HG02798 (cell line): ENCODE measurements at regions not wholly inside any gene's neighbourhood (a gene's known extent, or its start where the extent isn't known, plus 50 kb on each side); places are given as distances from the start of the nearest gene placed in this dataset.
"Not testable (repeated sequence)": the region's sequence is repeated elsewhere in the genome, so short reads cannot be mapped to it uniquely, and the experiment has no call there.

ENCODE experiments used
- ATAC-seq: cut with Tn5 transposase; IDR thresholded peaks from one replicate; pipeline ENCODE4 v1.9.1; 2021; ENCODE audit warnings: mild to moderate bottlenecking; ENCODE audit not compliant: unreplicated experiment, poor library complexity

- no peak for ATAC-seq
Observed at GRCh38 chr9:106467113-106467864, 395.7 kb upstream of the ZNF462 start.

- ATAC-seq: no peak
Observed at GRCh38 chr9:106467865-106468164, 395.2 kb upstream of the ZNF462 start.

- peak; percentile 67 for ATAC-seq
Observed at GRCh38 chr9:106468431-106468830, 394.5 kb upstream of the ZNF462 start.

GRCh38 chr9:106478312-106478711, 384.7 kb upstream of the ZNF462 start:
- ATAC-seq: no peak

- ATAC-seq: no peak
Observed at GRCh38 chr9:106478727-106479126, 384.2 kb upstream of the ZNF462 start.

- no peak for ATAC-seq
Observed at GRCh38 chr9:106479679-106480078, 383.3 kb upstream of the ZNF462 start.

- no peak for ATAC-seq
Observed at GRCh38 chr9:106481013-106481609, 381.9 kb upstream of the ZNF462 start.

- ATAC-seq: peak; percentile 52
Observed at GRCh38 chr9:106482733-106483132, 380.2 kb upstream of the ZNF462 start.

- no peak for ATAC-seq
Observed at GRCh38 chr9:106486685-106487084, 376.3 kb upstream of the ZNF462 start.

GRCh38 chr9:106487266-106487665, 375.7 kb upstream of the ZNF462 start:
- ATAC-seq: no peak

- not testable (repeated sequence) for ATAC-seq
Observed at GRCh38 chr9:106492126-106492525, 370.8 kb upstream of the ZNF462 start.

GRCh38 chr9:106500171-106500570, 362.8 kb upstream of the ZNF462 start:
- ATAC-seq: no peak

GRCh38 chr9:106501210-106501609, 361.8 kb upstream of the ZNF462 start:
- not testable (repeated sequence) for ATAC-seq

- no peak for ATAC-seq
Observed at GRCh38 chr9:106502930-106503329, 360.0 kb upstream of the ZNF462 start.

- ATAC-seq: peak; percentile 66
Observed at GRCh38 chr9:106503759-106504158, 359.2 kb upstream of the ZNF462 start.

GRCh38 chr9:106526716-106527204, 336.2 kb upstream of the ZNF462 start:
- ATAC-seq: no peak

GRCh38 chr9:106528158-106528557, 334.8 kb upstream of the ZNF462 start:
- ATAC-seq: no peak

- no peak for ATAC-seq
Observed at GRCh38 chr9:106529616-106530015, 333.4 kb upstream of the ZNF462 start.

GRCh38 chr9:106531491-106531890, 331.5 kb upstream of the ZNF462 start:
- no peak for ATAC-seq

- no peak for ATAC-seq
Observed at GRCh38 chr9:106532306-106533015, 330.5 kb upstream of the ZNF462 start.

GRCh38 chr9:106534800-106535199, 328.2 kb upstream of the ZNF462 start:
- ATAC-seq: no peak
